ENCODE measurements at regions not wholly inside any gene's neighbourhood (a gene's known extent, or its start where the extent isn't known, plus 50 kb on each side); places are given as distances from the start of the nearest gene placed in this dataset.

GRCh38 chr10:120369856-120370276 lies 87.2 kb upstream of the PLPP4 start:
- Histone ChIP-seq H3K36me3 (no peaks in the 10 kb centered on the region), H3K9me3 (no peaks in the 10 kb centered on the region), H3K4me1 (no peaks in the 10 kb centered on the region), H3K4me3 (replicated peaks in 1 of 3) (no peak overlapping the region), H3K27ac (no peak overlapping the region), H3K27me3 (no peaks in the 10 kb centered on the region)
- 51 to 56% methylated on average over 2 of the region's 2 CpGs for WGBS, 2 donors
- DNase-seq = no peak
- intact Hi-C loops (cut with DNase I) = no loop called here
- TF ChIP-seq CTCF (IDR thresholded peaks at IDR 0.05) (no peak), POLR2A (IDR thresholded peaks at IDR 0.05) (no peak)

GRCh38 chr10:120371856-120372255 lies 85.2 kb upstream of the PLPP4 start:
- TF ChIP-seq POLR2A (IDR thresholded peaks at IDR 0.05) (no peak), CTCF (IDR thresholded peaks at IDR 0.05) (no peak)
- 85 to 88% methylated on average over 4 of the region's 4 CpGs for WGBS, 2 donors
- H3K27ac ChIP-seq = no peak overlapping the region
- H3K36me3 ChIP-seq = no peaks in the 10 kb centered on the region
- no peaks in the 10 kb centered on the region for H3K4me1 ChIP-seq
- no peaks in the 10 kb centered on the region for H3K27me3 ChIP-seq
- intact Hi-C loops (cut with DNase I) = no loop called here
- H3K9me3 ChIP-seq = no peaks in the 10 kb centered on the region
- no peak overlapping the region for H3K4me3 ChIP-seq (replicated peaks in 1 of 3)
- no peak for DNase-seq

- TF ChIP-seq POLR2A (IDR thresholded peaks at IDR 0.05) = no peak
- no peak for TF ChIP-seq CTCF (IDR thresholded peaks at IDR 0.05)
- H3K27ac ChIP-seq = no peak overlapping the region
- H3K4me1 ChIP-seq = no peaks in the 10 kb centered on the region
- intact Hi-C loops (cut with DNase I) = no loop called here
- no peak for DNase-seq
- no peaks in the 10 kb centered on the region for H3K27me3 ChIP-seq
- no peaks in the 10 kb centered on the region for H3K36me3 ChIP-seq
- no peaks in the 10 kb centered on the region for H3K9me3 ChIP-seq
- H3K4me3 ChIP-seq (replicated peaks in 1 of 3) = no peak overlapping the region
- 63 to 64% methylated on average over 4 of the region's 4 CpGs for WGBS, 2 donors
Measured at GRCh38 chr10:120372917-120373316, 84.1 kb upstream of the PLPP4 start.

- Histone ChIP-seq H3K9me3 (no peaks in the 10 kb centered on the region), H3K27me3 (no peaks in the 10 kb centered on the region), H3K4me3 (replicated peaks in 1 of 3) (no peak overlapping the region), H3K36me3 (no peaks in the 10 kb centered on the region), H3K4me1 (no peaks in the 10 kb centered on the region), H3K27ac (no peak overlapping the region)
- intact Hi-C loops (cut with DNase I) = no loop called here
- 74 to 82% methylated on average over 4 of the region's 4 CpGs for WGBS, 2 donors
- DNase-seq = no peak
- TF ChIP-seq CTCF (IDR thresholded peaks at IDR 0.05) = no peak
- TF ChIP-seq POLR2A (IDR thresholded peaks at IDR 0.05) = no peak
Measured at GRCh38 chr10:120375666-120376065, 81.4 kb upstream of the PLPP4 start.

- H3K27me3 ChIP-seq = no peaks in the 10 kb centered on the region
- no peak for TF ChIP-seq CTCF (IDR thresholded peaks at IDR 0.05)
- no peak for TF ChIP-seq POLR2A (IDR thresholded peaks at IDR 0.05)
- no peak overlapping the region for H3K4me3 ChIP-seq (replicated peaks in 1 of 3)
- H3K4me1 ChIP-seq = peaks cover 0 to 4% of the 10 kb centered on the region in 2 donors
- intact Hi-C loops (cut with DNase I) = no loop called here
- DNase-seq = no peak
- H3K9me3 ChIP-seq = no peaks in the 10 kb centered on the region
- WGBS, 2 donors = 77 to 80% methylated on average over 7 of the region's 7 CpGs
- no peak overlapping the region for H3K27ac ChIP-seq
- no peaks in the 10 kb centered on the region for H3K36me3 ChIP-seq
Measured at GRCh38 chr10:120381931-120382330, 75.1 kb upstream of the PLPP4 start.

Measured in thyroid gland (tissue), 4 donors.